Neuronal stem cell (in vitro differentiated cells): ENCODE measurements at regions not wholly inside any gene's neighbourhood (a gene's known extent, or its start where the extent isn't known, plus 50 kb on each side); places are given as distances from the start of the nearest gene placed in this dataset.

Source experiments
- DNase-seq: peaks from one replicate; pipeline ENCODE4 v3.0.0-alpha.2; 2013; ENCODE audit warnings: low spot score
- H2AFZ ChIP-seq: one replicate; pipeline ENCODE4 v1.6.1; 2013; ENCODE audit warnings: mild to moderate bottlenecking, low read length, inconsistent platforms
- H2AK5ac ChIP-seq: 2 replicates; pipeline ENCODE4 v1.6.1; 2013; ENCODE audit warnings: low read depth, mild to moderate bottlenecking, inconsistent platforms, low read length, moderate library complexity, mixed read lengths
- H2BK120ac ChIP-seq: 2 replicates; pipeline ENCODE4 v1.6.1; 2013; ENCODE audit warnings: low read depth, mild to moderate bottlenecking, inconsistent platforms, low read length, moderate library complexity, mixed read lengths
- H2BK12ac ChIP-seq: one replicate; pipeline ENCODE4 v1.6.1; 2013; ENCODE audit warnings: low read length, inconsistent platforms
- H2BK15ac ChIP-seq: 2 replicates; pipeline ENCODE4 v1.6.1; 2013; ENCODE audit warnings: mild to moderate bottlenecking, low read length, inconsistent platforms, mixed read lengths
- H2BK5ac ChIP-seq: one replicate; pipeline ENCODE4 v1.6.1; 2013; ENCODE audit warnings: inconsistent platforms, mild to moderate bottlenecking, low read length, moderate library complexity
- H3K14ac ChIP-seq: one replicate; pipeline ENCODE4 v1.6.1; 2013; ENCODE audit warnings: low read length, inconsistent platforms
- H3K18ac ChIP-seq: 2 replicates; pipeline ENCODE4 v1.6.1; 2013; ENCODE audit warnings: low read length, inconsistent platforms
- H3K23ac ChIP-seq: 2 replicates; pipeline ENCODE4 v1.6.1; 2013; ENCODE audit warnings: low read depth, mild to moderate bottlenecking, mixed read lengths, low read length, inconsistent platforms; ENCODE audit not compliant: poor library complexity
- H3K27ac ChIP-seq: replicated peaks from 3 replicates; pipeline ENCODE4 v1.5.1; 2013; ENCODE audit warnings: low read length, inconsistent platforms
- H3K27me3 ChIP-seq, 3 experiments: 2 replicates each; pipeline ENCODE4 v1.6.1; 2013; ENCODE audit warnings: low read length in 3 of 3, mild to moderate bottlenecking in 2 of 3, inconsistent platforms in 1 of 3, low read depth in 1 of 3, mixed read lengths in 1 of 3, moderate library complexity in 1 of 3; ENCODE audit not compliant: control insufficient read depth in 3 of 3, insufficient read depth in 3 of 3
- H3K36me3 ChIP-seq, 2 donors: replicated peaks in 1 of 2; 2 replicates each; pipeline ENCODE4 v1.6.1; 2013; ENCODE audit warnings: low read length in 2 of 2; ENCODE audit not compliant: control insufficient read depth in 2 of 2, insufficient read depth in 2 of 2
- H3K4ac ChIP-seq: 2 replicates; pipeline ENCODE4 v1.6.1; 2013; ENCODE audit warnings: inconsistent platforms, mild to moderate bottlenecking, low read length, moderate library complexity
- H3K4me1 ChIP-seq, 2 donors: 1 replicate in 1 of 2; 2 replicates in 1 of 2; pipeline ENCODE4 v1.6.1; 2013; ENCODE audit warnings: low read length in 2 of 2, low read depth in 1 of 2; ENCODE audit not compliant: control insufficient read depth in 2 of 2, insufficient read depth in 1 of 2
- H3K4me2 ChIP-seq: one replicate; pipeline ENCODE4 v1.6.1; 2013; ENCODE audit warnings: mild to moderate bottlenecking, low read length, inconsistent platforms; ENCODE audit not compliant: insufficient read depth, poor library complexity, severe bottlenecking
- H3K4me3 ChIP-seq, 2 donors: 2 replicates each; pipeline ENCODE4 v1.5.1; 2013; ENCODE audit warnings: low read length in 2 of 2, mild to moderate bottlenecking in 2 of 2, inconsistent platforms in 1 of 2, moderate library complexity in 1 of 2
- H3K79me1 ChIP-seq: one replicate; pipeline ENCODE4 v1.6.1; 2013; ENCODE audit warnings: low read depth, mild to moderate bottlenecking, inconsistent platforms, low read length, moderate library complexity
- H3K9ac ChIP-seq: one replicate; pipeline ENCODE4 v1.6.1; 2013; ENCODE audit warnings: mild to moderate bottlenecking, low read depth, low read length, inconsistent platforms; ENCODE audit not compliant: poor library complexity
- H3K9me3 ChIP-seq, 2 donors: replicated peaks in 1 of 2; 2 replicates each; pipeline versions ENCODE3 to v1.6.1; 2013; ENCODE audit warnings: low read length in 2 of 2, mild to moderate bottlenecking in 2 of 2, inconsistent platforms in 1 of 2, low read depth in 1 of 2, mixed read lengths in 1 of 2, moderate library complexity in 1 of 2; ENCODE audit not compliant: control insufficient read depth in 2 of 2, insufficient read depth in 1 of 2
- H4K8ac ChIP-seq: one replicate; pipeline ENCODE4 v1.6.1; 2013; ENCODE audit warnings: low read depth, mild to moderate bottlenecking, inconsistent platforms, low read length, moderate library complexity
- H4K91ac ChIP-seq: one replicate; pipeline ENCODE4 v1.6.1; 2013; ENCODE audit warnings: low read length, low read depth, mild to moderate bottlenecking, inconsistent platforms; ENCODE audit not compliant: poor library complexity
- WGBS, 2 donors: extraction: QIAGEN DNeasy Blood & Tissue Kit; methylation state at CpG; one replicate each; pipeline ENCODE4 v1.1.7; 2013; ENCODE audit warnings: missing lambda C conversion rate in 2 of 2, mixed read lengths in 1 of 2; ENCODE audit not compliant: insufficient read length in 2 of 2, insufficient replicate concordance in 1 of 2; ENCODE audit errors: extremely low coverage in 2 of 2; 5-methylcytosine and 5-hydroxymethylcytosine counted together

- no peak overlapping the region for H3K4ac ChIP-seq
- no peaks in the 10 kb centered on the region for H3K4me1 ChIP-seq
- no peak for DNase-seq
- no peak overlapping the region for H3K14ac ChIP-seq
- no peak overlapping the region for H3K27ac ChIP-seq
- no peak overlapping the region for H2BK12ac ChIP-seq
- H2BK15ac ChIP-seq: no peak overlapping the region
- no peak overlapping the region for H3K18ac ChIP-seq
- no peak overlapping the region for H2BK120ac ChIP-seq
- H2BK5ac ChIP-seq: no peak overlapping the region
- H3K79me1 ChIP-seq: no peaks in the 10 kb centered on the region
- H4K8ac ChIP-seq: no peak overlapping the region
- H3K27me3 ChIP-seq: no peaks in the 10 kb centered on the region
- no peak overlapping the region for H3K4me3 ChIP-seq
- H4K91ac ChIP-seq: no peak overlapping the region
- no peak overlapping the region for H3K4me2 ChIP-seq
- H2AK5ac ChIP-seq: no peak overlapping the region
- no peak overlapping the region for H3K23ac ChIP-seq
- no peak overlapping the region for H2AFZ ChIP-seq
- H3K9ac ChIP-seq: no peak overlapping the region
- no CpG with 5 or more reads among the region's 2 CpGs for WGBS, 2 donors
- H3K9me3 ChIP-seq: no peaks in the 10 kb centered on the region
- H3K36me3 ChIP-seq: no peaks in the 10 kb centered on the region
Measured at GRCh38 chr2:210964141-210964764, 407.9 kb downstream of the CPS1 start.

DNA sequence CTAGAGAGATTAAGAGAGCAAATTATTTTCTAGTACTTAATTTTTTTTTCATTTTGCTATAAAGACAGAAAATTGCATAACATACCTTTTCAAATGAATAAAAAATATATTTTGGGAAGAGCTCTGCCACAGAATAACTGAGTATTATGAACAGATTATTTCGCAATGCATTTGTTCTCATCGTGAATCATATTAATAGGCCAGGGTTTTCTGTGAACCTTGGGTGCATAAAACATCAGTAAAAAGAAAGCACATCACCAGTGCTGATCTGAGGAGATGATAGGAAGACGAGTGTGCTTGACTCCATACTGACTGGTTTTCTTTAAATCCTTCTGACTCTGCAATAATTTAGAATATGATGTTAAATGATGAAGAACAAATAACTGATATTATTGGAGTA is 409.1 kb downstream of the CPS1 start:
- Histone ChIP-seq H2BK15ac (no peak overlapping the region), H3K27me3 (no peaks in the 10 kb centered on the region), H4K8ac (no peak overlapping the region), H3K27ac (no peak overlapping the region), H3K36me3 (no peaks in the 10 kb centered on the region), H2AK5ac (no peak overlapping the region), H3K23ac (no peak overlapping the region), H3K4me2 (no peak overlapping the region), H2BK5ac (no peak overlapping the region), H4K91ac (no peak overlapping the region), H2BK120ac (no peak overlapping the region), H2BK12ac (no peak overlapping the region), H2AFZ (no peak overlapping the region), H3K9me3 (no peaks in the 10 kb centered on the region), H3K14ac (no peak overlapping the region), H3K4me3 (no peak overlapping the region), H3K79me1 (no peaks in the 10 kb centered on the region), H3K18ac (no peak overlapping the region), H3K4ac (no peak overlapping the region), H3K4me1 (no peaks in the 10 kb centered on the region), H3K9ac (no peak overlapping the region)
- DNase-seq: no peak
- WGBS, 2 donors: no CpG with 5 or more reads among the region's 3 CpGs

DNA sequence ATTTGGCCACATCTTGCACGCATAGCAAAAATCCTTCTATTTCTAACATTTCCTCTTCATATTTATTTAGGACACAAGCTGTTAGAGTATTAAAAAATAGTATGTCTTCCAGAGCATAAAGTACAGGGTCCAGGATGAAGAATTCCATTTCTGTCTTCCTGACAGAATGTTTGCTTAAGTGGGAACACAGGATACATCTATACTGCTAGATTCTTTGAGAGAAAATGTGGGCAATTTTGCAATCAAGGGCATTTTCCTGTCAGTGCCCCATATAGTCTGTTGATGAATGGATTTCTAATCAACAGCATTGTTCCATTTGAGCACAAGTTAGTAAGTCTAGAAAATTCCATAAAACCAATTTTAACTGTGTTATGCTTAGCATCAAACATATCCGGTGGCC is 409.9 kb downstream of the CPS1 start:
- no CpG with 5 or more reads among the region's 2 CpGs for WGBS, 2 donors
- no peak overlapping the region for H2BK120ac ChIP-seq
- H4K91ac ChIP-seq: no peak overlapping the region
- H3K27me3 ChIP-seq: no peaks in the 10 kb centered on the region
- no peak overlapping the region for H3K4me3 ChIP-seq
- no peak overlapping the region for H2BK15ac ChIP-seq
- H4K8ac ChIP-seq: no peak overlapping the region
- no peak overlapping the region for H3K4me2 ChIP-seq
- no peak overlapping the region for H3K4ac ChIP-seq
- no peak overlapping the region for H3K23ac ChIP-seq
- no peak overlapping the region for H2AFZ ChIP-seq
- no peaks in the 10 kb centered on the region for H3K4me1 ChIP-seq
- DNase-seq: no peak
- H3K18ac ChIP-seq: no peak overlapping the region
- no peak overlapping the region for H2BK12ac ChIP-seq
- no peak overlapping the region for H3K27ac ChIP-seq
- H2BK5ac ChIP-seq: no peak overlapping the region
- no peak overlapping the region for H2AK5ac ChIP-seq
- H3K79me1 ChIP-seq: no peaks in the 10 kb centered on the region
- no peak overlapping the region for H3K14ac ChIP-seq
- H3K36me3 ChIP-seq: no peaks in the 10 kb centered on the region
- no peak overlapping the region for H3K9ac ChIP-seq
- no peaks in the 10 kb centered on the region for H3K9me3 ChIP-seq

DNA sequence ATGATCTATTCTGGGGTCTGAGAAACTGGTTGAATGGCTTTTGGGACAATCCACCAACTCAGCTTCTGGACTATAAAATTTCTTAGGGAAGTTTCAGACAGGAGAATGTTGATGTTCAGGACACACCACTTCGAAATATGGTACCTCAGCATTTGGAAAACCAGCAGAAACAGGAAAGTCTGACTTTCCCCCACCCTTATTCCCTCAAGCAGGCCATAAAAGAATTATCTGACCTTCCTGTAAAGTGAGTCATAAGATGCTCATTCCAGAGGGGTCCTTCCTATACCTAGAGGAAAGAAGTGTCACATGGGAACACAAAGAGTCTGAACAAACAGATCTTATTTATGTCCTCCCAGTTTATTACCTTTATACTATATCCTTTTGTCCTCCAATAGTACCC is 415.0 kb downstream of the CPS1 start:
- Histone ChIP-seq H3K23ac (no peak overlapping the region), H2BK5ac (no peak overlapping the region), H2BK12ac (no peak overlapping the region), H3K18ac (no peak overlapping the region), H2AK5ac (no peak overlapping the region), H4K8ac (no peak overlapping the region), H3K4me3 (no peak overlapping the region), H3K79me1 (no peaks in the 10 kb centered on the region), H2BK15ac (no peak overlapping the region), H3K36me3 (no peaks in the 10 kb centered on the region), H3K27me3 (no peaks in the 10 kb centered on the region), H3K4me2 (no peak overlapping the region), H4K91ac (no peak overlapping the region), H3K9ac (no peak overlapping the region), H3K14ac (no peak overlapping the region), H2AFZ (no peak overlapping the region), H3K4me1 (no peaks in the 10 kb centered on the region), H3K27ac (no peak overlapping the region), H3K4ac (no peak overlapping the region), H3K9me3 (no peaks in the 10 kb centered on the region), H2BK120ac (no peak overlapping the region)
- no peak for DNase-seq
- WGBS, 2 donors: no CpG with 5 or more reads among the region's 1 CpG
